ENCODE measurements at regions not wholly inside any gene's neighbourhood (a gene's known extent, or its start where the extent isn't known, plus 50 kb on each side); places are given as distances from the start of the nearest gene placed in this dataset.

GRCh38 chr15:35755237-35755802 is 209.4 kb upstream of the DPH6 start:
- H3K4me3 ChIP-seq (ENCODE audit: low read depth, low read length) = no peak overlapping the region
- TF ChIP-seq CTCF (IDR thresholded peaks at IDR 0.05; ENCODE audit: low read depth, low read length, missing control alignments) = no peak
- no peak for DNase-seq (ENCODE audit: low read depth)

GRCh38 chr15:35756623-35757022 is 210.7 kb upstream of the DPH6 start:
- TF ChIP-seq CTCF (IDR thresholded peaks at IDR 0.05; ENCODE audit: low read depth, low read length, missing control alignments) = no peak

GRCh38 chr15:35757361-35757760 is 211.4 kb upstream of the DPH6 start:
- H3K4me3 ChIP-seq (ENCODE audit: low read depth, low read length) = no peak overlapping the region
- TF ChIP-seq CTCF (IDR thresholded peaks at IDR 0.05; ENCODE audit: low read depth, low read length, missing control alignments) = no peak
- no peak for DNase-seq (ENCODE audit: low read depth)

More at GRCh38 chr15:35756623-35757022, 210.7 kb upstream of the DPH6 start:
- DNase-seq (ENCODE audit: low read depth) = no peak
- no peak overlapping the region for H3K4me3 ChIP-seq (ENCODE audit: low read depth, low read length)

- no peak for TF ChIP-seq CTCF (IDR thresholded peaks at IDR 0.05; ENCODE audit: low read depth, low read length, missing control alignments)
- no peak for DNase-seq (ENCODE audit: low read depth)
- H3K4me3 ChIP-seq (ENCODE audit: low read depth, low read length) = no peak overlapping the region
These were observed 211.8 kb upstream of the DPH6 start for GRCh38 chr15:35757765-35758164.

- H3K4me3 ChIP-seq (ENCODE audit: low read depth, low read length) = no peak overlapping the region
- no peak for TF ChIP-seq CTCF (IDR thresholded peaks at IDR 0.05; ENCODE audit: low read depth, low read length, missing control alignments)
- DNase-seq (ENCODE audit: low read depth) = no peak
These were observed 218.9 kb upstream of the DPH6 start for GRCh38 chr15:35764661-35765519.

- no peak overlapping the region for H3K4me3 ChIP-seq (ENCODE audit: low read depth, low read length)
- TF ChIP-seq CTCF (IDR thresholded peaks at IDR 0.05; ENCODE audit: low read depth, low read length, missing control alignments) = no peak
- no peak for DNase-seq (ENCODE audit: low read depth)
These were observed 223.0 kb upstream of the DPH6 start for GRCh38 chr15:35768949-35769348.
